T-helper 1 cell treated with Interleukin-12 subunit alpha and Interleukin-12 subunit beta and Interleukin-4 antibody, amounts not matched to agents 30 μg/mL and 1 μg/mL, for 36 hours (primary cell): ENCODE measurements at regions not wholly inside any gene's neighbourhood (a gene's known extent, or its start where the extent isn't known, plus 50 kb on each side); places are given as distances from the start of the nearest gene placed in this dataset.
"Not testable (repeated sequence)": the region's sequence is repeated elsewhere in the genome, so short reads cannot be mapped to it uniquely, and the experiment has no call there.

ENCODE experiments used
- H3K27ac Mint-ChIP-seq: one replicate; pipeline ENCODE4 v1.8.0; 2021; ENCODE audit warnings: mild to moderate bottlenecking, mixed read lengths
- H3K27me3 Mint-ChIP-seq: one replicate; pipeline ENCODE4 v1.8.0; 2021; ENCODE audit warnings: low read depth, mixed read lengths
- H3K36me3 Mint-ChIP-seq: one replicate; pipeline ENCODE4 v1.8.0; 2021; ENCODE audit warnings: low read depth, mixed read lengths
- H3K4me1 Mint-ChIP-seq: one replicate; pipeline ENCODE4 v1.8.0; 2021; ENCODE audit warnings: low read depth, mixed read lengths
- H3K4me3 Mint-ChIP-seq: one replicate; pipeline ENCODE4 v1.8.0; 2021; ENCODE audit warnings: mild to moderate bottlenecking, moderate library complexity, mixed read lengths
- H3K9me3 Mint-ChIP-seq: one replicate; pipeline ENCODE4 v1.8.0; 2021; ENCODE audit warnings: mixed read lengths

- no peaks in the 10 kb centered on the region for H3K36me3 Mint-ChIP-seq
- no peaks in the 10 kb centered on the region for H3K27me3 Mint-ChIP-seq
- no peaks in the 10 kb centered on the region for H3K4me1 Mint-ChIP-seq
- no peak overlapping the region for H3K4me3 Mint-ChIP-seq
- H3K9me3 Mint-ChIP-seq, result no peaks in the 10 kb centered on the region
- H3K27ac Mint-ChIP-seq, result no peak overlapping the region
Observed at GRCh38 chr3:105137911-105138310, 228.8 kb upstream of the ALCAM start.

GRCh38 chr3:105139881-105140560, 226.7 kb upstream of the ALCAM start:
- Mint-ChIP-seq H3K27ac (no peak overlapping the region), H3K9me3 (no peaks in the 10 kb centered on the region), H3K36me3 (no peaks in the 10 kb centered on the region), H3K27me3 (no peaks in the 10 kb centered on the region), H3K4me1 (no peaks in the 10 kb centered on the region), H3K4me3 (no peak overlapping the region)

- no peaks in the 10 kb centered on the region for H3K27me3 Mint-ChIP-seq
- H3K4me1 Mint-ChIP-seq, result no peaks in the 10 kb centered on the region
- H3K36me3 Mint-ChIP-seq, result no peaks in the 10 kb centered on the region
- H3K27ac Mint-ChIP-seq, result no peak overlapping the region
- H3K4me3 Mint-ChIP-seq, result no peak overlapping the region
- H3K9me3 Mint-ChIP-seq, result no peaks in the 10 kb centered on the region
Observed at GRCh38 chr3:105140899-105141367, 225.8 kb upstream of the ALCAM start.

GRCh38 chr3:105144837-105145236, 221.9 kb upstream of the ALCAM start:
- H3K4me1 Mint-ChIP-seq, result no peaks in the 10 kb centered on the region
- no peaks in the 10 kb centered on the region for H3K36me3 Mint-ChIP-seq
- H3K27ac Mint-ChIP-seq, result no peak overlapping the region
- H3K9me3 Mint-ChIP-seq, result no peaks in the 10 kb centered on the region
- no peaks in the 10 kb centered on the region for H3K27me3 Mint-ChIP-seq
- H3K4me3 Mint-ChIP-seq, result no peak overlapping the region

GRCh38 chr3:105145511-105145910, 221.2 kb upstream of the ALCAM start:
- Mint-ChIP-seq H3K4me3 (no peak overlapping the region), H3K4me1 (no peaks in the 10 kb centered on the region), H3K36me3 (no peaks in the 10 kb centered on the region), H3K27me3 (no peaks in the 10 kb centered on the region), H3K9me3 (no peaks in the 10 kb centered on the region), H3K27ac (no peak overlapping the region)

- H3K27ac Mint-ChIP-seq, H3K27me3 Mint-ChIP-seq, H3K4me3 Mint-ChIP-seq, H3K9me3 Mint-ChIP-seq, H3K36me3 Mint-ChIP-seq, H3K4me1 Mint-ChIP-seq: not testable (repeated sequence)
Observed at GRCh38 chr3:105149197-105149596, 217.5 kb upstream of the ALCAM start.

GRCh38 chr3:105152987-105153386, 213.7 kb upstream of the ALCAM start:
- Mint-ChIP-seq H3K4me3 (no peak overlapping the region), H3K4me1 (no peaks in the 10 kb centered on the region), H3K36me3 (no peaks in the 10 kb centered on the region), H3K27ac (no peak overlapping the region), H3K27me3 (no peaks in the 10 kb centered on the region), H3K9me3 (no peaks in the 10 kb centered on the region)

- no peak overlapping the region for H3K27ac Mint-ChIP-seq
- no peaks in the 10 kb centered on the region for H3K4me1 Mint-ChIP-seq
- H3K9me3 Mint-ChIP-seq, result no peaks in the 10 kb centered on the region
- no peak overlapping the region for H3K4me3 Mint-ChIP-seq
- H3K27me3 Mint-ChIP-seq, result no peaks in the 10 kb centered on the region
- H3K36me3 Mint-ChIP-seq, result no peaks in the 10 kb centered on the region
Observed at GRCh38 chr3:105154692-105155091, 212.0 kb upstream of the ALCAM start.

- Mint-ChIP-seq H3K9me3 (no peaks in the 10 kb centered on the region), H3K36me3 (no peaks in the 10 kb centered on the region), H3K27me3 (no peaks in the 10 kb centered on the region), H3K4me3 (no peak overlapping the region), H3K4me1 (no peaks in the 10 kb centered on the region), H3K27ac (no peak overlapping the region)
Observed at GRCh38 chr3:105157067-105157765, 209.5 kb upstream of the ALCAM start.

- Mint-ChIP-seq H3K36me3 (no peaks in the 10 kb centered on the region), H3K27me3 (no peaks in the 10 kb centered on the region), H3K4me1 (no peaks in the 10 kb centered on the region), H3K4me3 (no peak overlapping the region), H3K27ac (no peak overlapping the region), H3K9me3 (no peaks in the 10 kb centered on the region)
Observed at GRCh38 chr3:105157766-105158085, 209.0 kb upstream of the ALCAM start.

GRCh38 chr3:105158286-105158685, 208.4 kb upstream of the ALCAM start:
- Mint-ChIP-seq H3K36me3 (no peaks in the 10 kb centered on the region), H3K4me1 (no peaks in the 10 kb centered on the region), H3K27ac (no peak overlapping the region), H3K9me3 (no peaks in the 10 kb centered on the region), H3K27me3 (no peaks in the 10 kb centered on the region), H3K4me3 (no peak overlapping the region)

- Mint-ChIP-seq H3K9me3 (no peaks in the 10 kb centered on the region), H3K27ac (no peak overlapping the region), H3K36me3 (no peaks in the 10 kb centered on the region), H3K4me1 (no peaks in the 10 kb centered on the region), H3K4me3 (no peak overlapping the region), H3K27me3 (no peaks in the 10 kb centered on the region)
Observed at GRCh38 chr3:105162448-105162847, 204.3 kb upstream of the ALCAM start.

GRCh38 chr3:105166893-105167292, 199.8 kb upstream of the ALCAM start:
- no peaks in the 10 kb centered on the region for H3K4me1 Mint-ChIP-seq
- no peak overlapping the region for H3K27ac Mint-ChIP-seq
- no peaks in the 10 kb centered on the region for H3K9me3 Mint-ChIP-seq
- H3K4me3 Mint-ChIP-seq, result no peak overlapping the region
- H3K27me3 Mint-ChIP-seq, result no peaks in the 10 kb centered on the region
- H3K36me3 Mint-ChIP-seq, result no peaks in the 10 kb centered on the region

- Mint-ChIP-seq H3K36me3 (no peaks in the 10 kb centered on the region), H3K9me3 (no peaks in the 10 kb centered on the region), H3K27me3 (no peaks in the 10 kb centered on the region), H3K4me3 (no peak overlapping the region), H3K4me1 (no peaks in the 10 kb centered on the region), H3K27ac (no peak overlapping the region)
Observed at GRCh38 chr3:105170423-105170822, 196.3 kb upstream of the ALCAM start.

- Mint-ChIP-seq H3K36me3 (no peaks in the 10 kb centered on the region), H3K27ac (no peak overlapping the region), H3K27me3 (no peaks in the 10 kb centered on the region), H3K4me1 (no peaks in the 10 kb centered on the region), H3K4me3 (no peak overlapping the region), H3K9me3 (no peaks in the 10 kb centered on the region)
Observed at GRCh38 chr3:105174017-105174615, 192.6 kb upstream of the ALCAM start.
